ENCODE measurements at regions not wholly inside any gene's neighbourhood (a gene's known extent, or its start where the extent isn't known, plus 50 kb on each side); places are given as distances from the start of the nearest gene placed in this dataset.

DNA sequence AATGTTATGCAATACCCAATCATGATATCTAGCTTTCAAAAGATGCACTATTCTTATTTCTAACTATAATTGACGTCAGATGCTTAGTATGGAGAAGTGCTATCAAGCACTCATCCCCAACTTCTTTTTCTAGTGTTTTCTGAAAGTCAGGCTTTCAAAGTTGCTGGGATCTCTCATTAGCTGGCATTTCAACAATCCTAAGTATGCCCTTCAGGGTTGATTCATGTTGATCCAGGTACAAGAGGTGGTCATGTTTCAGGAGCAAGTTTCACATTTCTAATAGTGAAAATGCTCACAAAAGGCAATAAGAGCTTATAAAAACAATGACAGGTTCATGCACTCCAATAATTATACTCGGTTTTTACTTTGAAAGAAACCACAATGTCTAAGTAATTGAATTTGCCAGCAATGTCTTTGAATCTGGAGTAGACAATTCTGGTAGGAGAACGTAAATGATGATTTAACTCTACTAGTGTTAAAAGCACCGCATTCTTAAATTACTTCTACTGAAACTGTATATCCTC lies 193.7 kb upstream of the KHDRBS2 start:
- intact Hi-C loops (cut with DNase I): no loop called here
- DNase-seq (ENCODE audit: low spot score in 2 of 2): no peak
- H3K36me3 ChIP-seq: no peaks in the 10 kb centered on the region
- no peaks in the 10 kb centered on the region for H3K27me3 ChIP-seq
- TF ChIP-seq, protein P1, sequence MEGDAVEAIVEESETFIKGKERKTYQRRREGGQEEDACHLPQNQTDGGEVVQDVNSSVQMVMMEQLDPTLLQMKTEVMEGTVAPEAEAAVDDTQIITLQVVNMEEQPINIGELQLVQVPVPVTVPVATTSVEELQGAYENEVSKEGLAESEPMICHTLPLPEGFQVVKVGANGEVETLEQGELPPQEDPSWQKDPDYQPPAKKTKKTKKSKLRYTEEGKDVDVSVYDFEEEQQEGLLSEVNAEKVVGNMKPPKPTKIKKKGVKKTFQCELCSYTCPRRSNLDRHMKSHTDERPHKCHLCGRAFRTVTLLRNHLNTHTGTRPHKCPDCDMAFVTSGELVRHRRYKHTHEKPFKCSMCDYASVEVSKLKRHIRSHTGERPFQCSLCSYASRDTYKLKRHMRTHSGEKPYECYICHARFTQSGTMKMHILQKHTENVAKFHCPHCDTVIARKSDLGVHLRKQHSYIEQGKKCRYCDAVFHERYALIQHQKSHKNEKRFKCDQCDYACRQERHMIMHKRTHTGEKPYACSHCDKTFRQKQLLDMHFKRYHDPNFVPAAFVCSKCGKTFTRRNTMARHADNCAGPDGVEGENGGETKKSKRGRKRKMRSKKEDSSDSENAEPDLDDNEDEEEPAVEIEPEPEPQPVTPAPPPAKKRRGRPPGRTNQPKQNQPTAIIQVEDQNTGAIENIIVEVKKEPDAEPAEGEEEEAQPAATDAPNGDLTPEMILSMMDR (IDR thresholded peaks at IDR 0.05): no peak
- no peak overlapping the region for H3K27ac ChIP-seq
- no peak overlapping the region for H3K4me3 ChIP-seq
- H3K4me1 ChIP-seq: no peaks in the 10 kb centered on the region
- no peaks in the 10 kb centered on the region for H3K9me3 ChIP-seq

DNA sequence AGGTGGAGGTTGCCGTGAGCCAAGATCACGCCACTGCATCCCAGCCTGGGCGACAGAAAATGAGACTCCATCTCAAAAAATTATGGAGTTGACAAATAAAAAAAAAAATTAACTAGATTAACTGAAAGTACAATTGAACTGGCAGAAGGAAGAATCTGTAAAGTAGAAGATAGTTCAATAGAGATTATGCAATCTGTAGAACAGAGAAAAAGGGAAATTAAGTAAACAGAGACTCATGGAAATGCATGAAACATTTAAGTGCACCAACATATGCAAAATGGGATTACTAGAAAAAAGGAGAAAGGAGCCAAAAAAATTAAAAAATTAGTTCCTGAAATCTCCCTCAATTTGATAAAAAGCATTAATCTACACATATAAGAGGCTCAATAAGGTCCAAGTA lies 188.8 kb upstream of the KHDRBS2 start:
- TF ChIP-seq, protein P1 (IDR thresholded peaks at IDR 0.05): no peak
- no peak overlapping the region for H3K4me3 ChIP-seq
- H3K27me3 ChIP-seq: no peaks in the 10 kb centered on the region
- H3K9me3 ChIP-seq: no peaks in the 10 kb centered on the region
- DNase-seq (ENCODE audit: low spot score in 2 of 2): no peak
- H3K36me3 ChIP-seq: no peaks in the 10 kb centered on the region
- H3K4me1 ChIP-seq: no peaks in the 10 kb centered on the region
- H3K27ac ChIP-seq: no peak overlapping the region
- intact Hi-C loops (cut with DNase I): no loop called here

DNA sequence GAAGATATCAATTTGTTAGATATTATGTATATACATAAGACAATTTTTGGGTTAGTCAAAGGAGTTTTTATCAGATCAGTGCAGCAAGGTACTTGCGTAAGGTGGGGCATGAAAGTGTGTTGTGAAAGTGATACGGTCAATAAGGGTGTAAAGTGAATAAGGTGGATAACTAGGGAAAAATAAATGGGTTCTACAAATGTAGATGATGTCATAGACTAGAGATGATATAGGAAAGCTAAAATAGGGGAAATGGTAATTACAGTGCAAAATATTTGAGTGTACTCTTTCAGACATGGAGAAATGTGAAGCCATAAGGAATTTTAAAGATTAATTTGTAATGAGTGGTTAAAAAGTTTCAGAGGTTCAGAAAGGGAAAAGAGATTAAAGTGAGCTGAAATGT lies 180.6 kb upstream of the KHDRBS2 start:
- H3K27ac ChIP-seq: no peak overlapping the region
- H3K4me3 ChIP-seq: no peak overlapping the region
- no peaks in the 10 kb centered on the region for H3K9me3 ChIP-seq
- no peaks in the 10 kb centered on the region for H3K4me1 ChIP-seq
- intact Hi-C loops (cut with DNase I): no loop called here
- TF ChIP-seq, protein P1 (IDR thresholded peaks at IDR 0.05): no peak
- H3K36me3 ChIP-seq: no peaks in the 10 kb centered on the region
- H3K27me3 ChIP-seq: no peaks in the 10 kb centered on the region
- DNase-seq (ENCODE audit: low spot score in 2 of 2): no peak

DNA sequence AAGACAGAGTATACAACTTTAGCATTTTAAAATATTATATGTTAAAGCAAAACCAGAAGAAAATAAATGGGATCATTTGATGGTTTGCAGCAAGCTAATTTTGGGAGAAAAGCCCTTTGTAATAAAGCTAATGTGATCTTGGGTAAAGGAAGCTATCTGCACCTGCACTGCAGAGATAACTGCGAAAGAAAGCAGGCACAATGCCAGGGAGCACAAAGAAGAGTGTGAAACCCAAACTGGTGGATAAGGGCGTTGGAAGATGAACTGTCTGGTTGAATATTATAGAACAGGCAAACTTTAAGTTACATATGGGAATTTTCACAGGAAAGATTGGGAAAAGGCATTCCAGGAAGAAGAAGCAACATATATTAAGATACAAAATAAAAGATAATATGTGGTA lies 179.2 kb upstream of the KHDRBS2 start:
- no peak overlapping the region for H3K4me3 ChIP-seq
- H3K9me3 ChIP-seq: no peaks in the 10 kb centered on the region
- no peak for DNase-seq (ENCODE audit: low spot score in 2 of 2)
- no peaks in the 10 kb centered on the region for H3K27me3 ChIP-seq
- intact Hi-C loops (cut with DNase I): no loop called here
- TF ChIP-seq, protein P1 (IDR thresholded peaks at IDR 0.05): no peak
- no peaks in the 10 kb centered on the region for H3K4me1 ChIP-seq
- H3K36me3 ChIP-seq: no peaks in the 10 kb centered on the region
- no peak overlapping the region for H3K27ac ChIP-seq

DNA sequence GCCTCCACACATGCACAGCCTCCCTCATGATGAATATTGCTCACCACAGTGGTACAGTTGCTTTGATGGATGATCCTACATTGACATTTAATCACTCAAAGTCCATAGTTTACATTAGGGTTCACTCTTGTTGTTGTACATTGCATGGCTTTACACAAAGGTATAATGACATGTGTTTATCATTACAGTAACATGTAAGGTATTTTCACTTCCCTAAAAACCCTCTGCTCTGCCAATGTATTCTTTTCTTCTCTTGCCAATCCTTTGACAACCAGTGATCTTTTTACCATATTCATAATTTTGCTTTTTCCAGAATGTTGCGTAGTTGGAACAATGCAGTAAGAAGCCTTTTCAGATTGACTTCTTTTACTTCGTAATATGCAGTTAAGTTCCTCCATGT lies 166.6 kb upstream of the KHDRBS2 start:
- Histone ChIP-seq H3K36me3 (no peaks in the 10 kb centered on the region), H3K27ac (no peak overlapping the region), H3K9me3 (no peaks in the 10 kb centered on the region), H3K27me3 (no peaks in the 10 kb centered on the region), H3K4me3 (no peak overlapping the region), H3K4me1 (no peaks in the 10 kb centered on the region)
- TF ChIP-seq, protein P1 (IDR thresholded peaks at IDR 0.05): no peak
- DNase-seq (ENCODE audit: low spot score in 2 of 2): no peak
- intact Hi-C loops (cut with DNase I): no loop called here

Data from ascending aorta (tissue), 2 donors.